ENCODE measurements at regions not wholly inside any gene's neighbourhood (a gene's known extent, or its start where the extent isn't known, plus 50 kb on each side); places are given as distances from the start of the nearest gene placed in this dataset.

DNA sequence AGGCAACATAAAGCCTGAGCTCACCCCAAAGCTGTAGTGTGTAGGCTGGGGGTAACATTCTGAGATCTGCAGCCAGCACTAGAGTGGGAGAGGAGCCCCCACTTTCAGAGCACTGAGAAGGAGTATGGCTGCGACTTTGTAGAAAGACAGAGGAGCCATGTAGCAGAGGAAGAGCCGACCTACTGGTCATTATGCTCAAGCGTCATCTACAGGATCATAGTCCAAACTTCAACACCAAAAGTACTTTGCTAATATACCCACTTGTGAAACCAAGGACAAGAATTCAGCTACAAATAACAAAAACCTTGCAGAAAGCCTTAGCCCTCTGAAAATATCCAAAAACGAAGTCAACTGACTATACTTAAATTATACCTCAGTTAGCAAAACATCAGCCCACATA lies 330.1 kb downstream of the MAN2A1 start:
- no peaks in the 10 kb centered on the region for H3K27me3 ChIP-seq (replicated peaks in 1 of 2; ENCODE audit: control insufficient read depth in 2 of 2, insufficient read depth in 2 of 2, low read length in 1 of 2)
- no peaks in the 10 kb centered on the region for H3K4me1 ChIP-seq (ENCODE audit: control insufficient read depth, insufficient read depth, low read length)
- H3K27ac ChIP-seq (ENCODE audit: control insufficient read depth, insufficient read depth) = no peak overlapping the region
- BruUV-seq (replicated peaks) = no TSS peak
- no peak for TF ChIP-seq DPF2 (IDR thresholded peaks at IDR 0.05)
- TF ChIP-seq YY1 (IDR thresholded peaks at IDR 0.05; ENCODE audit: low read depth, low read length) = no peak
- no peak for TF ChIP-seq ETV6 (conservative IDR thresholded peaks at IDR 0.05 in 1 of 2, IDR thresholded peaks at IDR 0.05 in 1 of 2; ENCODE audit: borderline replicate concordance in 1 of 2, low read depth in 1 of 2)
- no peak for TF ChIP-seq CHD1 (IDR thresholded peaks at IDR 0.05; ENCODE audit: low read depth, low read length)
- no peak for TF ChIP-seq IKZF1 (conservative IDR thresholded peaks at IDR 0.05)
- DNase-seq (ENCODE audit: low read depth, low spot score) (no peak), FAIRE-seq (no peak), ATAC-seq (no peak)
- H3K4me2 ChIP-seq (ENCODE audit: control insufficient read depth, insufficient read depth) = no peak overlapping the region
- ChIA-PET CTCF (no interaction called here), SMC1A (ENCODE audit: uncharacterized antibody, unreplicated experiment) (no interaction called here), POLR2A (no interaction called here), RAD21 (ENCODE audit: unreplicated experiment) (no interaction called here)
- no peak overlapping the region for H2AFZ ChIP-seq (ENCODE audit: control insufficient read depth, low read depth, low read length)
- no peaks in the 10 kb centered on the region for H3K36me3 ChIP-seq (ENCODE audit: control insufficient read depth in 2 of 2, insufficient read depth in 2 of 2, low read length in 1 of 2)
- no peaks in the 10 kb centered on the region for H4K20me1 ChIP-seq (ENCODE audit: control insufficient read depth, insufficient read depth)
- in situ Hi-C loops (cut with MboI) (no loop called here), intact Hi-C loops (cut with micrococcal nuclease; ENCODE audit: unreplicated experiment) (no loop called here)
- H3K9ac ChIP-seq (ENCODE audit: control insufficient read depth, insufficient read depth, low read length) = no peak overlapping the region
- H3K4me3 ChIP-seq = no peak overlapping the region
- 41% methylated on average over 4 of the region's 4 CpGs for WGBS (ENCODE audit: insufficient coverage, insufficient replicate concordance, low lambda C conversion rate, missing lambda C conversion rate)
- H3K9me3 ChIP-seq (replicated peaks; ENCODE audit: control insufficient read depth, insufficient read depth, low read length) = no peaks in the 10 kb centered on the region
- H3K79me2 ChIP-seq (ENCODE audit: control insufficient read depth, insufficient read depth, low read length) = no peaks in the 10 kb centered on the region

DNA sequence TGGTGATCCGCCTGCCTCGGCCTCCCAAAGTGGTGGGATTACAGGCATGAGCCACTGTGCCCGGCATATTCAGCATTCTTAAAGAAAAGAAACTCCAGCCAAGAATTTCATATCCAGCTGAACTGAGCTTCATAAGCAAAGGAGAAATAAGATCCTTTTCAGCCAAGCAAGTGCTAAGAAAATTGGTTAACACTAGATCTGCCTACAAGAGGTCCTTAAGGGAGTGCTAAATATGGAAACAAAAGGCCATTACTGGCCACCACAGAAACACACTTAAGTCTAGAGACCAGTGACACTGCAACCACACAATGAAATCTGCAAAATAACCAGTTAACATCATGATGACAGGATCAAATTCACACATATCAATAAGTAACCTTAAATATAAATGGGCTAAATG lies 331.5 kb downstream of the MAN2A1 start:
- CTCF ChIA-PET = no interaction called here
- no peak overlapping the region for H2AFZ ChIP-seq (ENCODE audit: control insufficient read depth, low read depth, low read length)
- no peaks in the 10 kb centered on the region for H3K79me2 ChIP-seq (ENCODE audit: control insufficient read depth, insufficient read depth, low read length)
- FAIRE-seq (no peak), ATAC-seq (no peak), DNase-seq (ENCODE audit: low read depth, low spot score) (no peak)
- H3K9ac ChIP-seq (ENCODE audit: control insufficient read depth, insufficient read depth, low read length) = no peak overlapping the region
- H3K4me2 ChIP-seq (ENCODE audit: control insufficient read depth, insufficient read depth) = no peak overlapping the region
- H4K20me1 ChIP-seq (ENCODE audit: control insufficient read depth, insufficient read depth) = no peaks in the 10 kb centered on the region
- in situ Hi-C loops (cut with MboI) = no loop called here
- POLR2A ChIA-PET = no interaction called here
- intact Hi-C loops (cut with micrococcal nuclease; ENCODE audit: unreplicated experiment) = no loop called here
- RAD21 ChIA-PET (ENCODE audit: unreplicated experiment) = no interaction called here
- H3K4me3 ChIP-seq = no peak overlapping the region
- BruUV-seq (replicated peaks) = no TSS peak
- no peaks in the 10 kb centered on the region for H3K9me3 ChIP-seq (replicated peaks; ENCODE audit: control insufficient read depth, insufficient read depth, low read length)
- 76% methylated on average over 3 of the region's 3 CpGs for WGBS (ENCODE audit: insufficient coverage, insufficient replicate concordance, low lambda C conversion rate, missing lambda C conversion rate)
- H3K27me3 ChIP-seq (replicated peaks in 1 of 2; ENCODE audit: control insufficient read depth in 2 of 2, insufficient read depth in 2 of 2, low read length in 1 of 2) = no peaks in the 10 kb centered on the region
- no peaks in the 10 kb centered on the region for H3K4me1 ChIP-seq (ENCODE audit: control insufficient read depth, insufficient read depth, low read length)
- H3K27ac ChIP-seq (ENCODE audit: control insufficient read depth, insufficient read depth) = no peak overlapping the region
- TF ChIP-seq ZNF24 (IDR thresholded peaks at IDR 0.05) = no peak
- TF ChIP-seq BCL11A (IDR thresholded peaks at IDR 0.05; ENCODE audit: low read depth, low read length) = no peak
- TF ChIP-seq, protein P1, sequence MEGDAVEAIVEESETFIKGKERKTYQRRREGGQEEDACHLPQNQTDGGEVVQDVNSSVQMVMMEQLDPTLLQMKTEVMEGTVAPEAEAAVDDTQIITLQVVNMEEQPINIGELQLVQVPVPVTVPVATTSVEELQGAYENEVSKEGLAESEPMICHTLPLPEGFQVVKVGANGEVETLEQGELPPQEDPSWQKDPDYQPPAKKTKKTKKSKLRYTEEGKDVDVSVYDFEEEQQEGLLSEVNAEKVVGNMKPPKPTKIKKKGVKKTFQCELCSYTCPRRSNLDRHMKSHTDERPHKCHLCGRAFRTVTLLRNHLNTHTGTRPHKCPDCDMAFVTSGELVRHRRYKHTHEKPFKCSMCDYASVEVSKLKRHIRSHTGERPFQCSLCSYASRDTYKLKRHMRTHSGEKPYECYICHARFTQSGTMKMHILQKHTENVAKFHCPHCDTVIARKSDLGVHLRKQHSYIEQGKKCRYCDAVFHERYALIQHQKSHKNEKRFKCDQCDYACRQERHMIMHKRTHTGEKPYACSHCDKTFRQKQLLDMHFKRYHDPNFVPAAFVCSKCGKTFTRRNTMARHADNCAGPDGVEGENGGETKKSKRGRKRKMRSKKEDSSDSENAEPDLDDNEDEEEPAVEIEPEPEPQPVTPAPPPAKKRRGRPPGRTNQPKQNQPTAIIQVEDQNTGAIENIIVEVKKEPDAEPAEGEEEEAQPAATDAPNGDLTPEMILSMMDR (IDR thresholded peaks at IDR 0.05 in 2 of 3, conservative IDR thresholded peaks at IDR 0.05 in 1 of 3; ENCODE audit: control insufficient read depth in 2 of 3, extremely low read depth in 1 of 3, insufficient read depth in 1 of 3, low read depth in 3 of 3, low read length in 3 of 3) = no peak
- TF ChIP-seq RCOR1 (conservative IDR thresholded peaks at IDR 0.05; ENCODE audit: low read depth, low read length) = no peak
- no peak for TF ChIP-seq ESRRA (IDR thresholded peaks at IDR 0.05; ENCODE audit: low read length)
- TF ChIP-seq IKZF2 (IDR thresholded peaks at IDR 0.05) = no peak
- no peak for TF ChIP-seq PAX8 (IDR thresholded peaks at IDR 0.05)
- no peak for TF ChIP-seq YY1 (IDR thresholded peaks at IDR 0.05; ENCODE audit: low read depth, low read length)
- no peak for TF ChIP-seq EED (IDR thresholded peaks at IDR 0.05; ENCODE audit: low read depth)
- SMC1A ChIA-PET (ENCODE audit: uncharacterized antibody, unreplicated experiment) = no interaction called here
- no peaks in the 10 kb centered on the region for H3K36me3 ChIP-seq (ENCODE audit: control insufficient read depth in 2 of 2, insufficient read depth in 2 of 2, low read length in 1 of 2)

Data from GM12878 (cell line).